ENCODE measurements at regions not wholly inside any gene's neighbourhood (a gene's known extent, or its start where the extent isn't known, plus 50 kb on each side); places are given as distances from the start of the nearest gene placed in this dataset.

DNA sequence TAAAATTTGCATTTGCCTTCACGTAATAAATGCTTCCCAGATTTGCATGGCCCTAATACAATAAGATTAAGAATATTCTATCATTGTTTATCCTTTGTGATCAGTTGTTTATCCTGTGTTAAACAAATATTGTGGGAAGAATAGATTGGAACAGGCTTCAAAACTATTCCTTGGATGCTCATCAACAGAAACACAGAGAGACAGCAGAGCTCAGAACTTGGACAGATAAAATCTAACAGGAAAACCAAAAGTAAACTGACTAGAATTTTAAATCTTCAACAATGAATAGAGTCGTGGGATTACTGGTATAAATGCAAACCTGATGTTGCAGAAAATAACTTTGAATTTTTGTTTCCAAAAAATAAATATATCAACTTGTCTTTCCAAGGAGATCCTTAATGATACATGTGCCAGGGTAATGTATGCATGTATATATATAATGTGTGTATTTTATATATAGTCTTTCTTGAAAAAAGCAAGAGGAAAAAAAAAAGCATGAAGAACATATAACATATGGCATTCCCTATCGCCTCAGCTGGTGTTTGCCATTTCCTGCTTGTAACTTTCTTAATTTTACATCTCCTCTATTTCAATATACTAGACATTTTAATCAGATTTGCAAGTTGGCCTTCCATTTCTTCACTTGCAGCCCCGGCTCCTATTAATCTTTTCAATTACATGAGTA, 59.9 kb upstream of the TANK start:
- TF ChIP-seq, protein P1, sequence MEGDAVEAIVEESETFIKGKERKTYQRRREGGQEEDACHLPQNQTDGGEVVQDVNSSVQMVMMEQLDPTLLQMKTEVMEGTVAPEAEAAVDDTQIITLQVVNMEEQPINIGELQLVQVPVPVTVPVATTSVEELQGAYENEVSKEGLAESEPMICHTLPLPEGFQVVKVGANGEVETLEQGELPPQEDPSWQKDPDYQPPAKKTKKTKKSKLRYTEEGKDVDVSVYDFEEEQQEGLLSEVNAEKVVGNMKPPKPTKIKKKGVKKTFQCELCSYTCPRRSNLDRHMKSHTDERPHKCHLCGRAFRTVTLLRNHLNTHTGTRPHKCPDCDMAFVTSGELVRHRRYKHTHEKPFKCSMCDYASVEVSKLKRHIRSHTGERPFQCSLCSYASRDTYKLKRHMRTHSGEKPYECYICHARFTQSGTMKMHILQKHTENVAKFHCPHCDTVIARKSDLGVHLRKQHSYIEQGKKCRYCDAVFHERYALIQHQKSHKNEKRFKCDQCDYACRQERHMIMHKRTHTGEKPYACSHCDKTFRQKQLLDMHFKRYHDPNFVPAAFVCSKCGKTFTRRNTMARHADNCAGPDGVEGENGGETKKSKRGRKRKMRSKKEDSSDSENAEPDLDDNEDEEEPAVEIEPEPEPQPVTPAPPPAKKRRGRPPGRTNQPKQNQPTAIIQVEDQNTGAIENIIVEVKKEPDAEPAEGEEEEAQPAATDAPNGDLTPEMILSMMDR (IDR thresholded peaks at IDR 0.05), result no peak
- TF ChIP-seq POLR2A (IDR thresholded peaks at IDR 0.05), result no peak

Measured in Peyer's patch (tissue), 4 donors.